ENCODE measurements at regions not wholly inside any gene's neighbourhood (a gene's known extent, or its start where the extent isn't known, plus 50 kb on each side); places are given as distances from the start of the nearest gene placed in this dataset.

DNA sequence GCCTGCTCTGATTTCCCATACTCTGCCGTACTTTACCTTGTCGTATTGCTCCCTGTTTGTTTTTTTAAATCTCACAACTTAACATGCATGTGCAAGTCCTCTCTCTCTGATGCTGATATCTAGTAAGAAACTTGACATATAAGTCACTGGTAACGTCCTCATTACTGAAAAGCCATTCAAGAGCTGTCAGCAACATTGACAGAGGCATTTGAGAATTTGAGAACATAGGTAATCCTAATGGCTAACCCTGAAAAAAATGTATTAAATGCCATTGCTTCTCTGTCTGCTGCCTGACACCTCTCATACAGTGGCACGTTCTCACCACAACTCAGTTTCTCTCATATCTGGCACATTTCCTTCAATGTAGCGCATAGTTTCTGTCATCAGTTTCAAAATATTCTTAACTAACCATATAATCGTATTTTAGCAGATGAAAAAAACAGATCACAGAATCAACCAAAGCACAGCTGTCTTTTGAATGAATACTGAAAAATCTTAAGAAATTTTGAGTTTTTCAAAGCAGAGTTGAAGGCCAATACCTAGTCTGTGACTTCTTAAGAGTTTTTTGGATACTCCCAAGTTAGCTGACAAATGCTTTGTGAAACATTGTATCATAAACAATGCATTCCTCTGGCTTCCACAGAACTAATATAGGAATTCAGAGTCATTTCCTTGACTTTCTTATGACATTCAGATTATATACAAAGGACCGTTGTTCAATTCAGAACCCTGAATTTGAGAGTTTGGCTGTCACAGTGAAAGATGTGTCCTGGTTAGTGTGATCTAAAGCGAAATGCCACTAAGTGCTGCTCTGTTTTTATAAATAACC lies 996.4 kb downstream of the C4orf33 start:
- DNase-seq = no peak

DNA sequence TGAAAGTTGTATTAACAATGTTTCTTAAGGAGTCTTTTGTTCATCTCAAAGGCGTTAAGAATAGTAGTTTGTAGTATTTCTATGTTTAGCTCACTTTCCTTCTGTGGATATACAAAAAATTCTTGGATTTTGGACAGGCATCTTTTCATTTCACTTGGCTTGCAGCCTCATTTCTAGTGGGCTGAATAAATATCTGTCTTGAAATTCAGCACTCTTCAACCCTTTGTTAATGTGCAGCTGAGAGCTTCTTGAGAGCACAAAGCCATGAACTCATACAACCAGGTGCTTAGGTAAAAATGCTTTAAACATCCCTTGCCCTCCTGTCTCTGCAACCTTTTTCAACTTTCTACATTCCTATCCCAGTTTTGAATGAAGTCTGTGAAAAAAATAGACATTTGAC lies 1003.2 kb downstream of the C4orf33 start:
- DNase-seq = peak; percentile 61

DNA sequence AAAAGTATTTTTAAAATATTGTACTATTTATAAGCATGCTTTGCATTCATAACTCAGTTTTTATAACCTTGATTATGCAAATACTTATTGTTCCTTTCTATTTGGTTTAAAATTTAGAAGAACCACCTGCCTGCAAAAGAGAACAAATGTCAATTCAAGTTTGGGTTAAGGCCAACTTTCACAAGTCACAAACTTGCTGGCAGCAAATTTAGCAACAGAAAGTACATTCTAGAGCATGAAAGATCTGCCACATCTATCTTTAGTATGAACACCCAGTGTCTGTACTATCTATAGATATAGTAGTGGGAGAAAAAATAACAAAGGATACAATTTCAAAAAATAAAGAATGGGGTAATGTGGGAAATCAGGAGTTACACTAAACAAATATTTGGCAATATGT lies 1014.2 kb downstream of the C4orf33 start:
- DNase-seq = no peak

DNA sequence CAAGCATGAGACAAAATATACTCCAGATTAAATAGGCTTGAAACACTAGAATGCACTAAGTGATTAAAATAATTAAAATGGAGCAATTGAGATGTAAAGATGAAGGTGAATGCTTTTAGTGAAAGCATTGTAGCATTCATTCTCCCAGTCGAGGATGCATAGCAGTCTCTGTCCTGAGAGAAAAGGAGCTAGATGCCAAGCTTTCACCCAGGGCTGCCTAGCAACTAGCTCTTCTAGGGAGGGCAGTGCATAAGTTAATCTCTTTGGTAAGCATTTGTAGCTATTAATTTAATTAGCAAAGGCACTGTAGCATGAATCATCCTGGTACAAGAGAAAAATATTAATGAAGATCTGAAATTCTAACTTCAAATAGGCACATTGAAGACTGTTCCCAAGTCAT lies 1014.8 kb downstream of the C4orf33 start:
- no peak for DNase-seq

DNA sequence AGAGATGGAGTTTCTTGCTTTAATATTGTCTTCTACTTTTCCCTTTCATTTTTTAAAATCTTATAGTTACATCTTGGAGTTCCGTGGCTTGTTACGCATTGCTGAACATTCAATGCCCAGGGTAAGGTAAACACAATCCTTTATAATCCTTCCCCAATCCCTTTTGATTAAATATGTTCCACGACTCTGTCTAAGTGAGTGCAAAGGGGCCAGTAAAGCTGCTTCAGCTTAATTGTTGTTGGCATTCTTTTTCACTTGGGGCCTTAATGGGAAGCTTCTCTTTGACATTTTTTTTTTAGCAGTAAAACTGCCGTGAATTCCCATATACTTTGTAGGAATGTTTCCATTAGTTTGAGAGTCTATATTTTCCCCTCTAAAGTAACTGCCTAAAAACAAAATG lies 1028.1 kb downstream of the C4orf33 start:
- no peak for DNase-seq

DNA sequence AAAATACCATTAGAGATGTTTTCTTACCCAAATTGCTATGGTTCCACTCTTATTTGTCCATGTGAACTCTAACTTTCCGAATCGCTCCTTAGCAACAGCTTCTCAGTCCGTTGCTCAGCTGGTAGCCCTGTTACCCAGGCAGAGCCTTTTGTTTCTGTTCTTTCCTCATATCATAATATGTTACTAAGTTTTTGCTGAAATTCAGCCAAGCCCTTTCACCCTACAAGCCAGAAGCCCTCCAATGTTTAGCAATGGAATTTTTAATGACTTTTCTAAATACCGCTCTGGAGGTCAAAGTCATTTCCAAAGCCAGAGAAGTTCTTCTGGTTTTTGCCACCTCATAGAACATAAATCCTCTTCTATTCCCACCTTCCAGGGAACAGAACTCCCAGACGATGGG lies 1029.5 kb downstream of the C4orf33 start:
- no peak for DNase-seq

DNA sequence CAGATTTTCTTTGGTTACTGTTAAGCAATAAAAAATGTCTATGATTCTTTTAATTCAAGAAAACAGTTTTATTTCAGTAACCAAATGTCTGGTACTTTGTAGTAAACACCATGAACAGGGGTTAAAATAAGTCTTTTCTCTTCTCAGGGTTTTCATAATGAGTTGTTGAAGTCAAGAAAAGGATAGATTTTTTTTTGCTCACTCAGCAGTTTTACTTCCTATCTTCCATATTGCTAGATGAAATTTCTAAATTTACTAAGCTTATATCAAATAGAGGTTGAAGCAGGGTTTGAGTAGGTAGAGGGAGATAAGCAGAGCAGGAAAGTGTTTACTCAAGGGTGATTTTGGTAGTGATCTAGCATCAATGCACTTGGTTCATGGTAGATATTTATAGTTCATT lies 1031.3 kb downstream of the C4orf33 start:
- no peak for DNase-seq

DNA sequence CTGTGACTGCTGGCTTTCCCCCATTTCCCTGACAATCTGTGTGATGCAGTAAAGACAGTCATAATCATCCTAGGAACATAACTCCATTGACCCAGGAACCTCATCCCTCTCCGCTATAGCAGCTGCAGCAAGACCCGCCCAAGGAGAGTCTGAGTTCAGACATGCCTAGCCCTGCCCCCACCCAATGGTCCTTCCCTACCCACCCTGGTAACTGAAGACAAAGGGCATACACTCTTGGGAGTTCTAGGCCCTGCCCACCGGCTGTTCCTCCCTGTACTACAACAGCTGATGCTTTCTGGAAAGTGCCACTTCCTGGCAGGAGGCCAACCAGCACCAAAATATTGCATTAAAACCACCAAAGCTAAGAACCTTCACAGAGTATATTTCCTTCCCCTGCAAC lies 1035.6 kb downstream of the C4orf33 start:
- DNase-seq = no peak

DNA sequence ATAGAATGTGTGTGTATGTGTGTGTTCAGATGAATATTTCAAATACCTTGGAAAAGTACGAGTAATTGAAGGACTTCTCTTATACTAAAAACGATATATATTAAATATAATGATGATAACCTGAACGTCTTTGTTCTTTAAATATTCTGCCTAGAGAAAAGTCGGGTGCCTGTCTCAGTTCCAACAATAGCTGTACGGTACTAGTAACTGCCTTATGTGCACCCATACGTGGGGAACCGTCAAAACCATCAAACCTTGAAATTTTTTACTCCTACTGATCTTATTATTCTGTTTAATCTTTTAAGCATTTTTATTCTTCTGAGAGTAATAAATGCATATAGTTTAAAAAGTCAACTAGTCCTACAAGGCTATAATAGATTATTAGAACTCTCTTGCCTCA lies 1045.7 kb downstream of the C4orf33 start:
- DNase-seq = no peak

DNA sequence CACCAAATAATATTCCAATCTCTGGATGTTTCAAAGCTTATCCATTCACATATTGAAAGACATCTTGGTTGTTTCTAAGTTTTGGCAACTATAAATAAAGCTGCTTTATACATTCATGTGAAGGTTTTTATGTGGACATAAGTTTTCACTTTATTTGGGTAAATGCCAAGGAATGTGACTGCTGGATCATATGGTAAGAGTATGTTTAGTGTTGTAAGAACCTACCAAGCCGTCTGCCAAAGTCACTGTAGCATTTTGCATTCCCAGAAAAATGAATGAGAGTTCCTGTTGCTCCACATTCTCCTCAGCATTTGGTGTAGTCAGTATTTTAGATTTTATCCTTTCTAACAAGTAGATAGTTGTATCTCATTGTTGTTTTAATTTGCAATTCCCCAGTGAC lies 1047.7 kb downstream of the C4orf33 start:
- no peak for DNase-seq

DNA sequence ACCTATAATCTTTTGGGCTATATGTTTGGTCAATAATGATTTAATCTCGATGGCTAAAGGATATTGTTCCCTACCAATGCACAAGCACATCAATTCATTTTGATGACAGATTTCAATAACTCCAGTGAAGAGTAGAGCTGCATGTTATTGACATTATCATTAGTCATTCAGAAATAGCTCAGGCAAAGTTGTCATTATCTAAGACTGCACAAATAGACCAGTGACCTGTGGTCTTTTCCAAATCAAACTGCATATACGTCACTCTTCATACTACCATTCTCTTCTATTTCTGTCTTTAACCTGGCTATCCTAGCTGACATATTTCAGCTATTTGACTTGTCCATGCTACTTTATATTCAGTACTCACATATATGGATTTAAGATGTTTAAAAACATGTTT lies 1050.8 kb downstream of the C4orf33 start:
- DNase-seq = no peak

DNA sequence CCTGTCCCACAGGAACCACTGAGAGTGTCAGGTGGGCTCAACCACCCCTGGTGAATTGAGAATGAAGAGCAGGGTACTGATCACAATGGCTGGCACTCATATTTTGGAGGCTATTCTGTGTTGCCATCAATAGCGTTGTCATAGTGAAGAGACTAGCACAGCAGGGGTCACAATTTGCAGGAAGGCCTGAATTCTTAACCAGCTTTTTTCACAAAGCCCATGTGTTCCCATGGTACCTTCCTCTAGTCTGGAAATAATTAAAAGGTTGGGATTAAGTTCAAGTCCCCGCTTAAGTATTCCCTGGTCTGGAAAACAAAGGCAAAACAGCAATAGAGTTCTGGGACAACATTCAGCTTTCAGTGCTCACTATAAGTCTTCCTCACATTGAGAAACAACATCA lies 1051.7 kb downstream of the C4orf33 start:
- no peak for DNase-seq

DNA sequence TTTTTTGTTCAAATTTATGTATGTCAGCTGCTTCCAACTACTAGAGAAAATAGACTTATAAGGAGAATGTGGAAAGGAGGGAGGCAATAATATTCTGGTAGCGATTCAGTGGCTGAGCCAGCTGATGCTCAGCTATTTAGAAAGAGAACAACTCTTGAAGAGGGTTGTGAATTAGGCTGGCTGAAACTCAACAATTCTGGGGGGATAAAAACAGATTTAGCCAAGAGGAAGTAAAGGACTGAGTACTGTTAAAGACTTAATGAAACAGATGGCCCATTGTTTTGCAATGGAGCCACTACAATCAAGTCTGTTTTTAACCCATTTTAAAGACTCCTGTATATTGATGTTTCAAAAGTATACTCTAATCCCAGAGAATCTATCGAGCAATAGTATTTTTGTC lies 1058.9 kb downstream of the C4orf33 start:
- DNase-seq = no peak

DNA sequence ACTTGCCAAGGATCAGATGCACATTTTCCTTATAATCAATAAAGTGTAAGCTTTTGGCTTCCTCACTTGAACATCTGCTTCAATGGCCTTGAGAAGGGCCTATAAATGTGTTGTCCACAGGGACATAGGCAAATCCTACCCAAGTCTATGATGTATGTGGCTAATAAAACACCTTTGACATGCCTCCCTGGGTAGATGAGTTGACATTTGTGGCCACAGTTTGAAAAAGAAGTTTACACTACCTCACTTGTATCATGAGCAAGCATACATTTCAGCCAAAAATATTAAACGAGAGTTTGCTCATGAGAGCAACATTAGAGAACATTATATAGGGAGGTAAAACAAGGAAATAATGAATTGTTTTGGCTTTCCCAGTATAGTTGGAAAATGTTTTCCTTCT lies 1067.7 kb downstream of the C4orf33 start:
- DNase-seq = no peak

DNA sequence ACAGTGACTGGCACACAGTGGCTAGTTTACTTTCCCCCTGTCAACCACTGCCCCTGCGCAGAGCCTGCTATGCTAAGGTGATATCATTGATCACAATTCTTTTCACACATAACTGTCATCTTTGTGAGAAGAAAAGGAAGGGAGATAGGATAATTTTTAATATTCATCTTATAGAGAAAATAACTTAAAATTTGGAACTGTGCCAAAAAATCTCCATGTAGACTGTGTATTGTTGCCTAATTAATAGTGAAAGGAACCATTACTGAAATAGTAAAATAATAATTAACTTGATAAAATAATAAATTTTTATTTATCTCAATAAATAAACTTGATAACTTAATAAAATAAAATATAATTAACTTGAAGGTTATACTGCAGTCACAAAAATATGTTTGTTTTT lies 1069.4 kb downstream of the C4orf33 start:
- DNase-seq = no peak

DNA sequence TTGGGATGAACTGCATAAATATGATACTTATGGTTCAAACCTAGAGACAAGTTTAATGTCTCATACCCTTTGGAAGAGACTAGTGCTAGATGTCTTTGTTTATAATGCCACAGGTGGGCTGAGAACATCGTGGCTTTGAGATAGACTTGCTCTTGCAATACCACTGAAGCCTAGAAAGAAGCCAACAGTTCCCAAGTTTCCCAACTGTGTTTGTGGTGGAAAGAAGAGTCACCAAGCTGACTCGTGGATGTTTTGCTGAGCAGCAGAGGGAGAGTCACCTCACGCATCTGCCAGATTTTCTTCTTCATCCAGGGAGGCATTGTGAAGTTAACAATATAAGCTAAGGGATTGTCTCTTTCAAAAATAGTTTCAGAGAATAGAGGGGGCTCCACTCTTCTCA lies 1076.2 kb downstream of the C4orf33 start:
- no peak for DNase-seq

DNA sequence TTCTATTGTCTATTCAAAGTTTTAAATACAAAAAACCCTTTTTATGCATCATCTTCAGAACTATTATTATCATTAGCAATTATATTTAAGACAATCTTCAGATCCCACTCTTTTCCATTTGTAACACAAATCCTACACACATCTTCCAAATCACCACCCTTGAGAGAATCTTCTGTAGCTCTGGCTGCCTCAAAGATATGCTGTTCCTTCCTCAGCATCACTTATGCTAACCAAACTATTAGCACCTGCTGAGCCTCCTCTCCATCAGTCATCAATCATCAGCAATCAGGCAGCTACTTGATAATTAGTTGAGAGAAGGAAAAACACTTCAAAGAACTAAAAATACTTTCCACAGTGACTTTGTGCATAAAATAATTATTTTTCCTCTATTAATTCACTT lies 1082.2 kb downstream of the C4orf33 start:
- DNase-seq = no peak

DNA sequence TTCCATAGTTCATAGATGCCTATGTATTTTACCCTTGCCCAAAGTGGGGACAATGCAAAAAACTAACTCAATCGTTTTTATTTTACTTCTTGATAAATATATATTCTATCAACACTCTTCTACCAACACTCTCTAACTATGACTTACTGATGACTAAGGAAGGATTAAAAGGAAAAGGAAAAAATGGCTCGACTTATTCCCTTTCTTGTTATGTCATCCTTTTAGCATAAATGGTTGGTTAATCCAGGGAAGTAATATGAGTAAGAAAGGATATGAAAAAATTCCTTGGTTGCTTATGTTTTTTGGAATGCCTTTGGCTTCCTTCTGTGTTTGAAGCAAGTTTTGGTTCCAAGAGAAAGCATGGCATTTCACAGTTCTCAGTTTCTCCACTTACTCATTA lies 1087.1 kb downstream of the C4orf33 start:
- DNase-seq = no peak

DNA sequence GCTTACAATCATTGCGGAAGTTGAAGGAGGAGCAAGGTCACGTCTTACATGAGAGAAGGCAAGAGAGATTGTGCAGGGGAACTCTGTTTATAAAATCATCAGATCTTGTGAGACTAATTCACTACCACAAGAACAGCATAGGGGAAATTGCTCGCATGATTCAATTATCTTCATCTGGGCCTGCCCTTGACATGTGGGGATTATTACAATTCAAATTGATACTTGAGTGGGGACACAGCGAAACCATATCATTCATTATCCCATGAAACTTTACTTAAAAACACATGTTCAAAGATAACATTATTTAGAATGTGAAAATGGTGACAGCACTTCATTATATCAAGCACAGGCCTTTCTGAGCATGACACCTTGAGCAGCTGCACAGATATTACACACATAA lies 1087.8 kb downstream of the C4orf33 start:
- no peak for DNase-seq

DNA sequence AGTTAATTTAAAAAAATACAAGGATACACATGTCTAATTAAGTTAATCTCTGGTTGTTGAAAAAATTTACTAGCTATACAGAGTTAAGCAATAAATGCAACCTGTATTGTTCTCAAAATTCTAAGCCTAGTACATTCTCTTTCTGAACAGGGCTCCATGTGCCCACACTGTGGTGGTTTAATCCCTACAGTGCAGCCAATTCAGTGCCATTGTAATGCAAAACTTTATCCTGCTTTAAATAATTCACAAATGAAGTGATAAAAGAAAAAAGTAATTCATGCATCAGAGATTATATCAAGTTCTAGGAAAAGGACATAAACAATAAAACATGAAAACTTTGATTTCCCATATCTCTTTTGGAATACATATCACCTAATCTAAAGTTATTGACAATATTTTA lies 1089.2 kb downstream of the C4orf33 start:
- DNase-seq = no peak

DNA sequence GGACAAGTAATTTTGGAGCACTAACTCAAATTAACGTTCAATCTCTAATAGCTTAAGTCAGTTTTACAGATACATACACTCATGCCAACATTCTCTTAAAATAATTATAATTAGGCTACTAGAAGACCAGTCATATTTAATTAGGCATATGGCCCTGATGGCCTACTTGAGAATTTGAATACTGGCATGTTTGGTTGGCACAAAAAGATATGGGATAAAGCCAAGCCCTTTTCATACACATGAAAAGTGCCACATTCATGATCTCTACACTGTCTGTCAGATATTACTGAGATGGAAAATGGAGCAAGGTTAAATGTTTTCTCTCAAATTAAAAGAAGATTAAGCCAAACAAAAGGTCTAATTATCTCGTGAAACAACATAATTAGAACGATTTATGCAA lies 1091.0 kb downstream of the C4orf33 start:
- DNase-seq = no peak

DNA sequence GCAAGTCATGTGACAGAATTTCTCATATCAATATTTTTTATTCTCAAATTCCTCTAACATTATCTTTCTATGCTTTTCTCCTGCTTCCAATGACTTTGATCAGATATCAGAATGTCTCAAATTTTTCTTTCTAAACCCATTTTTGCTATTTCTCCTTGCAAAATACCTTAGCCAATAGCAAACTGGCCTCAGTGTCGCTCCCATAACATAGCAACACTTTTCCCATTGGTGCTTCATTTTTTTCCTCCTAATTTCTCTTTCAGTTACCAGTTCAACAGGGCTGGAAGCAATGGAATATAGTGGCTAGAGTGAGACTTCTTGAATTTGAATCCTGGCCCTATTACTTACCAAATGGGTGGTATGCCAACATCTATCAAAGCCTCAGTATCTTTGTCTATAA lies 1091.6 kb downstream of the C4orf33 start:
- no peak for DNase-seq

DNA sequence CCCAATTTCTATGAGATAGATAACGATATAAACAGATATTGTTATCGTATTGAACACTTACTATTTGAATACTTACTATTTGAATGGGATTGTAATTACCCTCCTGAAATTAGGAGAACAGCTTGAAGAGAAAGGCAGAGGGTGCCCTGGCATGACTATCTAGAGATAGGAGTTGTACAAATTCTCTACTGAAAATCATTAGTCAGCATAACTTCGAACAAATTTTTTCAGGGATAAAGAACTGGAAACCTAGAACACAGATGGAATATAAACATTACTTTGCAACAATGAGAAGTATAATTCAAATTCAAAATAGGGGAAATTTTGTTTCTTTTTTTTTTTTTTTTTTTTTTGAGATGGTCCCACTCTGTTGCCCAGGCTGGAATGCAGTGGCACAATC lies 1096.8 kb downstream of the C4orf33 start:
- no peak for DNase-seq

DNA sequence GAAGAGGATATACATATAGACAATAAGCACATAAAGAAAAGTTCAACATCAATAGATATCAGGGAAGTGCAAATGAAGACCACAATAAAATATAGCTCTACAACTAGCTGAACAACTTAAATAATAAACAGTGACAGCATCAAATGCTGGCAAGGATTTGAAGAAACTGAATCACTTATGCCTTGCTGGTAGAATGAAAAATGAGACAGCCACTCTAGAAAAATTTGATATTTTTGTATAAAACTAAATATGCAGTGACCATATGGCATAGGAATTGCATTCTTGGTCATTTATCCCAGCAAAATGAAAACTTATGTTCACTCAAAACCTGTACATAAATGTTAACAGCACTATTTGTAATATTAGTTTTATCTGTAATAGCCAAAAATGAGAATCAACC lies 1102.0 kb downstream of the C4orf33 start:
- no peak for DNase-seq

DNA sequence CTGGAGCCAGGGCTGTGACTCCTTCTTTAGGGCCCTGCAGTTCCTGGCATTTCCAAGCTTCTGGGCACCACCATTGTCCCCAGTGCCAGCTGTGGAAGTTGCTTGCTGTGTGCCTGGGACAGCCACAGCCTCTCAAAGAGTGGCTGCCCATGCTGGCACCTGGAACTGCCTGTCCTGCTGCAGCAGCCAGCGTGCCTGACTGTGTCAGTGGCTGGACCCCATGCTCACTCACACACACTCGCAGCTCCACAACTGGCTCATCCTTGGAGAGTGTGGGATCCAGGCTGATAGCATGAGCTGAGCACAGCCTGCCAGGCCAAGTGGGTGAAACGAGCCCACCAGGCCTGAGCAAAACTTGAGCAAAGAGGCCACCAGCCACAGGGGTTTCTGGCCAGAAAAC lies 1107.6 kb downstream of the C4orf33 start:
- no peak for DNase-seq

DNA sequence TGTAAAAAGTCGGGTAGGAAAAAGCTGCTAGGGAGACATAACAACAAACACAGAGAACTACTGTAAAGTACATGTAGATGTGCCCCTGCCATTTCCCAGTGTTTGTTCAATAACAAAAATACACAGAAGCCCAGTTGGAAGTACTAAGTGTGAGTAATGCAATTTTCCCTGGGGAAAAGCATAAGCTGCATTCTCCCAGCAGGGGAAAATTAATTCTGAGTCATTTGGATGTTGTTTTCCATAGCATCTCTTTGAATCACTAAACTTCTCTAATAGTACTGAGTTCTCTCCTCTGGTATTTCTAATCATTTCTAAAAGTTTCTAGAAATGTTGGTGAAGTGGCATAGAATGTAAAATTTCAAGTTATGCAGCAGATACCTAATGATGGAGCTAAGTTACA lies 1114.9 kb downstream of the C4orf33 start:
- no peak for DNase-seq

All from DMS79 treated with DMSO at 0.1 percent for 48 hours (cell line).